H1 (cell line): ENCODE measurements at regions not wholly inside any gene's neighbourhood (a gene's known extent, or its start where the extent isn't known, plus 50 kb on each side); places are given as distances from the start of the nearest gene placed in this dataset.

Experiments used
- CTCF ChIA-PET: fragments of 300-600 bp; sonication (Branson Sonifier 250); formaldehyde crosslinking; loops from one replicate; lab custom pipeline; 2021; ENCODE audit not compliant: partially characterized antibody; lab: Charles Lee
- POLR2A ChIA-PET: fragments of 300-600 bp; sonication (Branson Sonifier 250); formaldehyde crosslinking; loops from one replicate; lab custom pipeline; 2021; ENCODE audit warnings: inconsistent platforms; ENCODE audit not compliant: partially characterized antibody; lab: Charles Lee
- DNase-seq, 2 experiments: peaks; one replicate each; pipeline versions ENCODE4 v3.0.0 to v3.0.0-alpha.2; 2010 to 2022; ENCODE audit warnings: low spot score in 2 of 2, low read depth in 1 of 2, mixed read lengths in 1 of 2
- FAIRE-seq: peaks from 2 replicates; lab custom pipeline; 2011; peaks lifted over from hg19 to GRCh38; lab: Jason Lieb, UNC
- H2AFZ ChIP-seq: 2 replicates; pipeline ENCODE4 v1.8.1; 2012; ENCODE audit warnings: low read length, inconsistent platforms
- H2AK5ac ChIP-seq: 2 replicates; pipeline ENCODE4 v1.6.1; 2013; ENCODE audit warnings: low read depth, low read length
- H2BK120ac ChIP-seq: replicated peaks from 2 replicates; pipeline ENCODE3; 2013; ENCODE audit warnings: low read depth, low read length, inconsistent platforms
- H2BK12ac ChIP-seq: 2 replicates; pipeline ENCODE4 v1.6.1; 2013; ENCODE audit warnings: low read depth, low read length
- H2BK15ac ChIP-seq: 2 replicates; pipeline ENCODE4 v1.6.1; 2013; ENCODE audit warnings: low read length
- H2BK20ac ChIP-seq: 2 replicates; pipeline ENCODE4 v1.6.1; 2013; ENCODE audit warnings: low read length
- H2BK5ac ChIP-seq: 2 replicates; pipeline ENCODE4 v1.6.1; 2013; ENCODE audit warnings: low read depth, low read length
- H3K14ac ChIP-seq: 2 replicates; pipeline ENCODE4 v1.6.1; 2013; ENCODE audit warnings: inconsistent platforms; ENCODE audit not compliant: insufficient read length
- H3K18ac ChIP-seq: 2 replicates; pipeline ENCODE4 v1.6.1; 2013; ENCODE audit warnings: low read length; ENCODE audit errors: extremely low read depth
- H3K23ac ChIP-seq: 2 replicates; pipeline ENCODE4 v1.6.1; 2013; ENCODE audit warnings: inconsistent platforms; ENCODE audit not compliant: insufficient read length
- H3K23me2 ChIP-seq: 2 replicates; pipeline ENCODE4 v1.6.1; 2013; ENCODE audit warnings: low read depth, low read length
- H3K27ac ChIP-seq: 2 replicates; pipeline ENCODE4 v1.6.1; 2011; ENCODE audit warnings: low read depth, low read length, inconsistent platforms
- H3K27me3 ChIP-seq, 4 experiments: replicated peaks in 1 of 4; 1 replicate in 1 of 4; 2 replicates in 3 of 4; pipeline versions ENCODE4 v1.6.1 to v1.8.1; 2011 to 2013; ENCODE audit warnings: low read length in 3 of 4, mild to moderate bottlenecking in 3 of 4, inconsistent platforms in 2 of 4, mixed read lengths in 2 of 4, moderate library complexity in 1 of 4; ENCODE audit not compliant: control insufficient read depth in 3 of 4, insufficient read depth in 3 of 4; ENCODE audit errors: extremely low read depth in 1 of 4
- H3K36me3 ChIP-seq, 4 experiments: 2 replicates each; pipeline versions ENCODE4 v1.6.1 to v1.8.1; 2011 to 2013; ENCODE audit warnings: mild to moderate bottlenecking in 4 of 4, low read length in 3 of 4, moderate library complexity in 2 of 4, control low read depth in 1 of 4, inconsistent platforms in 1 of 4; ENCODE audit not compliant: insufficient read depth in 4 of 4, control insufficient read depth in 2 of 4
- H3K4ac ChIP-seq: replicated peaks from 2 replicates; pipeline ENCODE3; 2013; ENCODE audit warnings: low read length, low read depth, mixed read lengths, inconsistent platforms; ENCODE audit not compliant: insufficient read length
- H3K4me1 ChIP-seq, 4 experiments: replicated peaks in 1 of 4; 1 replicate in 1 of 4; 2 replicates in 3 of 4; pipeline versions ENCODE4 v1.6.1 to v1.8.1; 2011 to 2013; ENCODE audit warnings: low read length in 3 of 4, inconsistent platforms in 2 of 4, mixed read lengths in 1 of 4; ENCODE audit not compliant: insufficient read depth in 4 of 4, control insufficient read depth in 3 of 4
- H3K4me2 ChIP-seq, 2 experiments: 2 replicates each; pipeline versions ENCODE4 v1.6.1 to v1.8.1; 2011 to 2013; ENCODE audit warnings: low read depth in 2 of 2, low read length in 2 of 2, control low read depth in 1 of 2, inconsistent platforms in 1 of 2, mild to moderate bottlenecking in 1 of 2; ENCODE audit not compliant: insufficient read depth in 1 of 2
- H3K4me3 ChIP-seq, 4 experiments: fragments of 200-600, 300-600 bp in 1 of 4; sonication (generic), shearing (Covaris generic), sonication (Bioruptor Twin) in 1 of 4; 2 replicates each; pipeline versions ENCODE4 v1.5.1 to v1.8.1; 2011 to 2016; ENCODE audit warnings: low read length in 4 of 4, low read depth in 3 of 4, control low read depth in 2 of 4, inconsistent platforms in 2 of 4, mild to moderate bottlenecking in 2 of 4, mixed read lengths in 1 of 4, moderate library complexity in 1 of 4; ENCODE audit not compliant: insufficient read depth in 2 of 4; ENCODE audit errors: extremely low read depth in 1 of 4
- H3K56ac ChIP-seq: replicated peaks from 2 replicates; pipeline ENCODE3; 2013; ENCODE audit warnings: low read depth, mild to moderate bottlenecking, mixed read lengths, low read length, inconsistent platforms; ENCODE audit not compliant: insufficient read length
- H3K79me1 ChIP-seq: 2 replicates; pipeline ENCODE4 v1.6.1; 2013; ENCODE audit warnings: low read depth, low read length, control low read depth
- H3K79me2 ChIP-seq, 2 experiments: 2 replicates each; pipeline versions ENCODE4 v1.6.1 to v1.8.1; 2012 to 2013; ENCODE audit warnings: low read length in 2 of 2, mild to moderate bottlenecking in 2 of 2, inconsistent platforms in 1 of 2; ENCODE audit not compliant: insufficient read depth in 2 of 2, control insufficient read depth in 1 of 2
- H3K9ac ChIP-seq, 4 experiments: replicated peaks in 1 of 4; 1 replicate in 1 of 4; 2 replicates in 3 of 4; pipeline versions ENCODE4 v1.6.1 to v1.8.1; 2011 to 2013; ENCODE audit warnings: low read depth in 3 of 4, low read length in 3 of 4, control low read depth in 2 of 4, mild to moderate bottlenecking in 2 of 4, moderate library complexity in 2 of 4, inconsistent platforms in 1 of 4; ENCODE audit errors: extremely low read depth in 1 of 4
- H3K9me3 ChIP-seq, 2 experiments: 2 replicates each; pipeline versions ENCODE4 v1.6.1 to v1.8.1; 2012 to 2013; ENCODE audit warnings: mild to moderate bottlenecking in 2 of 2, moderate library complexity in 2 of 2, control low read depth in 1 of 2, inconsistent platforms in 1 of 2, low read depth in 1 of 2, low read length in 1 of 2, mixed read lengths in 1 of 2; ENCODE audit not compliant: insufficient read depth in 2 of 2
- H4K20me1 ChIP-seq, 2 experiments: replicated peaks in 1 of 2; 2 replicates each; pipeline versions ENCODE3 to v1.8.1; 2011 to 2013; ENCODE audit warnings: inconsistent platforms in 2 of 2, low read length in 2 of 2, mild to moderate bottlenecking in 1 of 2; ENCODE audit not compliant: insufficient read depth in 2 of 2, control insufficient read depth in 1 of 2
- H4K5ac ChIP-seq: 2 replicates; pipeline ENCODE4 v1.6.1; 2013; ENCODE audit warnings: low read length, low read depth, mixed read lengths, inconsistent platforms; ENCODE audit not compliant: insufficient read length
- H4K8ac ChIP-seq: 2 replicates; pipeline ENCODE4 v1.8.0; 2013; ENCODE audit warnings: mild to moderate bottlenecking, moderate library complexity, low read length, inconsistent platforms; ENCODE audit not compliant: insufficient read depth; ENCODE audit errors: extremely low read depth
- H4K91ac ChIP-seq: replicated peaks from 2 replicates; pipeline ENCODE3; 2013; ENCODE audit warnings: low read length, mixed read lengths, inconsistent platforms; ENCODE audit not compliant: insufficient read length
- BACH1 ChIP-seq: IDR thresholded peaks from 2 replicates; pipeline ENCODE4 v1.6.1; 2012; ENCODE audit warnings: low read length, improper control_type of control experiment
- JUND ChIP-seq: IDR thresholded peaks from 2 replicates; pipeline ENCODE4 v1.6.1; 2011; ENCODE audit warnings: mild to moderate bottlenecking, improper control_type of control experiment, low read length
- KDM1A ChIP-seq: fragments of 200-600, 300-600 bp; sonication (generic); IDR thresholded peaks from 2 replicates; pipeline ENCODE4 v1.7.1; 2016; ENCODE audit warnings: mild to moderate bottlenecking, low read length, borderline replicate concordance
- KDM5A ChIP-seq: fragments of 200-600 bp; IDR thresholded peaks from 2 replicates; pipeline ENCODE4 v1.7.1; 2012; ENCODE audit warnings: mild to moderate bottlenecking, low read length, inconsistent platforms, mixed read lengths
- MAX ChIP-seq: IDR thresholded peaks from 2 replicates; pipeline ENCODE4 v1.6.1; 2012; ENCODE audit warnings: inconsistent platforms
- SIRT6 ChIP-seq: IDR thresholded peaks from one replicate; pipeline ENCODE4 v1.7.1; 2012; ENCODE audit warnings: low read length, inconsistent platforms
- SP1 ChIP-seq: IDR thresholded peaks from 2 replicates; pipeline ENCODE4 v1.6.1; 2011; ENCODE audit warnings: low read depth, low read length
- TAF7 ChIP-seq: optimal IDR thresholded peaks from 2 replicates; pipeline ENCODE3; 2011; ENCODE audit warnings: low read depth, mild to moderate bottlenecking, inconsistent platforms, low read length, moderate library complexity, borderline replicate concordance
- WGBS, 2 experiments: shearing (Covaris generic) in 1 of 2; methylation state at CpG; one replicate each; pipeline versions ENCODE4 v1.1.6 to v1.1.7; 2013 to 2015; ENCODE audit warnings: low lambda C conversion rate in 2 of 2, mixed read lengths in 2 of 2, inconsistent platforms in 1 of 2, low coverage in 1 of 2, missing lambda C conversion rate in 1 of 2; ENCODE audit not compliant: insufficient replicate concordance in 2 of 2, insufficient coverage in 1 of 2, insufficient read length in 1 of 2; ENCODE audit errors: extremely low coverage in 1 of 2, missing lambda C conversion rate in 1 of 2; 5-methylcytosine and 5-hydroxymethylcytosine counted together

DNA sequence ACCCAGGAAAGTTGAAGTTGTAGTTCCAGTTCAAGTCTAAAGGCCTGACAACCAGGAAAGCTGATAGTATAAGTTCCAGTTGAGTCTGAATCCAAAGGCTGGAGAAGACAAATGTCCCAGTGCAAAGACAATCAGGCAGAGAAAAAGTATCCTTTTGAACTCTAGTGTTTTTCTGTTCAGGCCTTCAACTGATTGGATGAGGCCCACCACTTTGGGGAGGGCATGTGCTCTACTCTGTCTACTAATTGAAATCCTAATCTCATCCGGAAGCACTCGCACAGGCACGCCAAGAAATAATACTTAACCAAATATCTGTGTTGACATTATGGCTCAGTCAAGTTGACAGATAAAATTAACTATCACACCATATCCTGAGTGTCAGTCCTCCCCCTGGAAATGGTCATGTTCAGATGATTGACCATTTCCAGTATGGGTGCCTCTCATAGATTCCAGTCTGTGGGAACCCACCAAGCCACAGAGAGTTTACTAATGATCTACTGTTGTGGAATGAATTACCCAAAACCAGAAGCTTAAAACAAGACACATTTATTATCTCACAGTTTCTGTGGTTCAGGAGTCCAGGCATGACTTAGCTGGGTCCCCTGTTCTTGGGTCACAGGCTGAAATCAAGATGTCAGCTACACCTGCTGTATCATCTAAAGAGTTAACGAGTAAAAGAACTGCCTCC is 296.3 kb upstream of the ZP4 start:
- H3K36me3 ChIP-seq: no peaks in the 10 kb centered on the region
- TF ChIP-seq TAF7 (no peak), KDM1A (0 out of 2 replicates have a peak, but pooled peaks have one; percentile 28), JUND (no peak), SIRT6 (no peak), MAX (no peak), KDM5A (no peak), SP1 (no peak), BACH1 (no peak)
- H3K79me2 ChIP-seq: no peaks in the 10 kb centered on the region
- H2BK20ac ChIP-seq: no peak overlapping the region
- no peak overlapping the region for H3K56ac ChIP-seq
- peaks cover 0 to 2% (median 0%) of the 10 kb centered on the region in 4 experiments; a peak in 1 of 7 replicates for H3K4me1 ChIP-seq
- H2BK12ac ChIP-seq: no peak overlapping the region
- no peaks in the 10 kb centered on the region; the same call in 1 of the 2 replicates for H3K23me2 ChIP-seq
- H3K4me2 ChIP-seq: no peak overlapping the region
- no peak overlapping the region for H3K14ac ChIP-seq
- no peaks in the 10 kb centered on the region for H3K27me3 ChIP-seq
- H2BK120ac ChIP-seq: no peak overlapping the region
- no peaks in the 10 kb centered on the region for H3K9me3 ChIP-seq
- H2BK5ac ChIP-seq: no peak overlapping the region
- no peak for DNase-seq
- FAIRE-seq: no peak
- no peak overlapping the region for H4K5ac ChIP-seq
- H3K23ac ChIP-seq: no peak overlapping the region
- H4K91ac ChIP-seq: no peak overlapping the region
- no peak overlapping the region for H4K8ac ChIP-seq
- no peak overlapping the region for H2AFZ ChIP-seq
- WGBS, 2 experiments: 100% methylated on average over 4 of the region's 4 CpGs; no CpG with 5 or more reads in 1 of the 2 experiments
- no peaks in the 10 kb centered on the region for H4K20me1 ChIP-seq
- CTCF ChIA-PET: interaction anchor here (1.3 to 2.6 kb wide), 3 partner anchors 13 to 323 kb away, joined by 3 to 8 read pairs (median 6); no protein-coding TSS in a partner anchor
- H3K79me1 ChIP-seq: no peaks in the 10 kb centered on the region
- no peak overlapping the region for H2AK5ac ChIP-seq
- no peak overlapping the region for H3K4ac ChIP-seq
- no peak overlapping the region for H3K9ac ChIP-seq
- POLR2A ChIA-PET: no interaction called here
- no peak overlapping the region for H2BK15ac ChIP-seq
- H3K18ac ChIP-seq: no peak overlapping the region
- H3K27ac ChIP-seq: no peak overlapping the region
- no peak overlapping the region for H3K4me3 ChIP-seq
